IMR-90 (cell line): ENCODE measurements at regions not wholly inside any gene's neighbourhood (a gene's known extent, or its start where the extent isn't known, plus 50 kb on each side); places are given as distances from the start of the nearest gene placed in this dataset.
A peak's percentile ranks its signal among the peaks of the same experiment; 100 is the strongest.

Experiments
- ATAC-seq: fragments of 200-7000 bp; cut with Tn5 transposase; 2 replicates; pipeline ENCODE4 v1.9.1; 2020; ENCODE audit warnings: low read depth, mild to moderate bottlenecking, moderate library complexity
- BruUV-seq: library from RNA; stranded (reverse); fragments of 400-500 nt; replicated peaks from 2 replicates; lab custom pipeline; 2021; lab: Mats Ljungman, UMichigan
- CTCF ChIA-PET: fragments of 300-600 bp; formaldehyde crosslinking; extraction: SDS; loops from one replicate; lab custom pipeline; 2021; ENCODE audit warnings: antibody characterized with exemption; lab: Yijun Ruan, JAX
- POLR2A ChIA-PET: fragments of 300-600 bp; sonication (Branson Sonifier 250); formaldehyde crosslinking; loops from one replicate; lab custom pipeline; 2022; ENCODE audit warnings: antibody characterized with exemption; ENCODE audit not compliant: unreplicated experiment; lab: Charles Lee
- DNase-seq: peaks from one replicate; pipeline ENCODE4 v3.0.0; 2013
- H2AFZ ChIP-seq: replicated peaks from 2 replicates; pipeline ENCODE3; 2013; ENCODE audit warnings: low read length, mild to moderate bottlenecking; ENCODE audit not compliant: poor library complexity
- H2AK5ac ChIP-seq: 2 replicates; pipeline ENCODE4 v1.6.1; 2013; ENCODE audit warnings: low read depth, low read length, inconsistent platforms
- H2AK9ac ChIP-seq: replicated peaks from 2 replicates; pipeline ENCODE3; 2013; ENCODE audit warnings: mild to moderate bottlenecking, low read depth, low read length, moderate library complexity; ENCODE audit not compliant: poor library complexity
- H2BK120ac ChIP-seq: 2 replicates; pipeline ENCODE4 v1.6.1; 2013; ENCODE audit warnings: low read depth, low read length, inconsistent platforms
- H2BK15ac ChIP-seq: 3 replicates; pipeline ENCODE4 v1.6.1; 2013; ENCODE audit warnings: low read depth, low read length, inconsistent platforms
- H2BK20ac ChIP-seq: 2 replicates; pipeline ENCODE4 v1.6.1; 2013; ENCODE audit warnings: low read depth, mild to moderate bottlenecking, inconsistent platforms, low read length, moderate library complexity
- H2BK5ac ChIP-seq: 2 replicates; pipeline ENCODE4 v1.6.1; 2013; ENCODE audit warnings: mild to moderate bottlenecking, low read depth, low read length, inconsistent platforms; ENCODE audit not compliant: poor library complexity, severe bottlenecking
- H3K14ac ChIP-seq: replicated peaks from 2 replicates; pipeline ENCODE4 v1.6.1; 2013; ENCODE audit warnings: low read depth, low read length, inconsistent platforms
- H3K18ac ChIP-seq: 2 replicates; pipeline ENCODE4 v1.6.1; 2013; ENCODE audit warnings: low read depth, low read length, control low read depth
- H3K23ac ChIP-seq: 2 replicates; pipeline ENCODE4 v1.6.1; 2013; ENCODE audit warnings: low read depth, low read length, inconsistent platforms
- H3K27ac ChIP-seq: 2 replicates; pipeline ENCODE4 v1.5.1; 2013; ENCODE audit warnings: mild to moderate bottlenecking, control low read depth, low read length; ENCODE audit not compliant: insufficient read depth
- H3K27me3 ChIP-seq: 2 replicates; pipeline ENCODE4 v1.6.1; 2013; ENCODE audit warnings: low read length; ENCODE audit not compliant: control insufficient read depth, insufficient read depth
- H3K36me3 ChIP-seq: 2 replicates; pipeline ENCODE4 v1.6.1; 2013; ENCODE audit warnings: low read length, mixed read lengths; ENCODE audit not compliant: control insufficient read depth, insufficient read depth
- H3K4ac ChIP-seq: 2 replicates; pipeline ENCODE4 v1.6.1; 2013; ENCODE audit warnings: low read depth, low read length, inconsistent platforms
- H3K4me1 ChIP-seq: 2 replicates; pipeline ENCODE4 v1.6.1; 2013; ENCODE audit warnings: low read length, mixed read lengths; ENCODE audit not compliant: control insufficient read depth, insufficient read depth
- H3K4me2 ChIP-seq: 2 replicates; pipeline ENCODE4 v1.6.1; 2013; ENCODE audit warnings: low read depth, mild to moderate bottlenecking, control low read depth, low read length, moderate library complexity
- H3K4me3 ChIP-seq: 2 replicates; pipeline ENCODE4 v1.5.1; 2013; ENCODE audit warnings: low read depth, mild to moderate bottlenecking, control low read depth, low read length, moderate library complexity; ENCODE audit not compliant: insufficient read depth
- H3K56ac ChIP-seq: 2 replicates; pipeline ENCODE4 v1.6.1; 2013; ENCODE audit warnings: low read length, inconsistent platforms; ENCODE audit not compliant: insufficient read depth; ENCODE audit errors: extremely low read depth
- H3K79me1 ChIP-seq, 2 experiments: 2 replicates each; pipeline ENCODE4 v1.6.1; 2013; ENCODE audit warnings: low read length in 2 of 2, inconsistent platforms in 1 of 2, low read depth in 1 of 2
- H3K9ac ChIP-seq: 2 replicates; pipeline ENCODE4 v1.6.1; 2013; ENCODE audit warnings: low read depth, low read length, control low read depth
- H3K9me1 ChIP-seq: 2 replicates; pipeline ENCODE4 v1.6.1; 2013; ENCODE audit warnings: low read length, inconsistent platforms; ENCODE audit not compliant: insufficient read depth
- H3K9me3 ChIP-seq: 2 replicates; pipeline ENCODE4 v1.6.1; 2013; ENCODE audit warnings: low read length; ENCODE audit not compliant: control insufficient read depth, insufficient read depth
- H4K20me1 ChIP-seq: 2 replicates; pipeline ENCODE4 v1.6.1; 2013; ENCODE audit warnings: low read length, inconsistent platforms; ENCODE audit not compliant: insufficient read depth
- H4K5ac ChIP-seq: 2 replicates; pipeline ENCODE4 v1.6.1; 2013; ENCODE audit warnings: mild to moderate bottlenecking, low read depth, low read length, control low read depth
- H4K8ac ChIP-seq, 2 experiments: 2 replicates each; pipeline ENCODE4 v1.6.1; 2013; ENCODE audit warnings: low read depth in 2 of 2, low read length in 2 of 2, control low read depth in 1 of 2, inconsistent platforms in 1 of 2
- H4K91ac ChIP-seq: 2 replicates; pipeline ENCODE4 v1.6.1; 2013; ENCODE audit warnings: low read depth, low read length, inconsistent platforms; ENCODE audit not compliant: insufficient read depth
- BHLHE40 ChIP-seq: fragments of 150-350 bp; IDR thresholded peaks from 2 replicates; pipeline ENCODE4 v1.6.1; 2016; ENCODE audit warnings: mild to moderate bottlenecking, low read depth, low read length
- CEBPB ChIP-seq: IDR thresholded peaks from 2 replicates; pipeline ENCODE4 v1.6.1; 2012; ENCODE audit warnings: low read depth, low read length, improper control_type of control experiment
- FOS ChIP-seq: fragments of 150-350 bp; IDR thresholded peaks from 2 replicates; pipeline ENCODE4 v1.6.1; 2016; ENCODE audit warnings: low read depth, low read length
- MAFK ChIP-seq: IDR thresholded peaks from 2 replicates; pipeline ENCODE4 v1.6.1; 2012; ENCODE audit warnings: low read depth, low read length, improper control_type of control experiment
- MAZ ChIP-seq: IDR thresholded peaks from 2 replicates; pipeline ENCODE4 v1.6.1; 2012; ENCODE audit warnings: low read depth, mild to moderate bottlenecking, low read length, improper control_type of control experiment, moderate library complexity, borderline replicate concordance
- MXI1 ChIP-seq: IDR thresholded peaks from 2 replicates; pipeline ENCODE4 v1.6.1; 2012; ENCODE audit warnings: low read depth, mild to moderate bottlenecking, low read length, moderate library complexity, borderline replicate concordance
- NFE2L2 ChIP-seq: fragments of 150-350 bp; IDR thresholded peaks from 2 replicates; pipeline ENCODE4 v1.6.1; 2016; ENCODE audit warnings: low read depth, mild to moderate bottlenecking, low read length
- POLR2A ChIP-seq: IDR thresholded peaks from 2 replicates; pipeline ENCODE4 v1.6.1; 2012; ENCODE audit warnings: mild to moderate bottlenecking, low read depth, low read length
- RAD21 ChIP-seq: IDR thresholded peaks from 2 replicates; pipeline ENCODE4 v1.6.1; 2012; ENCODE audit warnings: low read length, improper control_type of control experiment
- RCOR1 ChIP-seq: IDR thresholded peaks from 2 replicates; pipeline ENCODE4 v1.6.1; 2012; ENCODE audit warnings: mild to moderate bottlenecking, low read length, improper control_type of control experiment; ENCODE audit not compliant: insufficient replicate concordance
- RFX5 ChIP-seq: IDR thresholded peaks from 2 replicates; pipeline ENCODE4 v1.8.0; 2012; ENCODE audit warnings: low read depth, mild to moderate bottlenecking, low read length, moderate library complexity
- SMC3 ChIP-seq: fragments of 150-350 bp; IDR thresholded peaks from 2 replicates; pipeline ENCODE4 v1.6.1; 2016; ENCODE audit warnings: low read depth, mild to moderate bottlenecking, antibody characterized with exemption, low read length, moderate library complexity
- WGBS, 2 experiments: methylation state at CpG; one replicate each; pipeline versions ENCODE4 v1.1.5 to v1.1.7; 2013; ENCODE audit warnings: missing lambda C conversion rate in 2 of 2; ENCODE audit not compliant: insufficient read length in 1 of 2; ENCODE audit errors: extremely low coverage in 2 of 2; 5-methylcytosine and 5-hydroxymethylcytosine counted together
- dilution Hi-C: fragments of 300-500 bp; cut with HindIII; formaldehyde crosslinking; loops from one replicate; pipeline ENCODE4 v1.14.3; 2018; ENCODE audit warnings: low sequenced_read_pairs; ENCODE audit not compliant: unreplicated experiment
- in situ Hi-C: fragments of 300-500 bp; cut with MboI; formaldehyde crosslinking; loops from 3 replicates; pipeline ENCODE4 v1.14.3; 2019; ENCODE audit warnings: low sequenced_read_pairs, inconsistent platforms, mixed read lengths
- intact Hi-C: fragments of 100-400 bp; cut with micrococcal nuclease; formaldehyde crosslinking; loops from 2 replicates; pipeline ENCODE4 v1.10.0; 2022
- TF ChIP-seq, protein P1 (sequence below): fragments of 150-350 bp; IDR thresholded peaks from 2 replicates; pipeline ENCODE4 v1.6.1; 2017; ENCODE audit warnings: mild to moderate bottlenecking, antibody characterized with exemption, low read length, low read depth
- TF ChIP-seq, protein P2 (sequence below): fragments of 150-350 bp; IDR thresholded peaks from 2 replicates; pipeline ENCODE4 v1.6.1; 2016; ENCODE audit warnings: low read depth, mild to moderate bottlenecking, low read length, moderate library complexity, borderline replicate concordance
- TF ChIP-seq, protein P3 (sequence below): conservative IDR thresholded peaks from 2 replicates; pipeline ENCODE4 v1.5.1; 2012; ENCODE audit warnings: mild to moderate bottlenecking, low read depth, low read length, improper control_type of control experiment

DNA sequence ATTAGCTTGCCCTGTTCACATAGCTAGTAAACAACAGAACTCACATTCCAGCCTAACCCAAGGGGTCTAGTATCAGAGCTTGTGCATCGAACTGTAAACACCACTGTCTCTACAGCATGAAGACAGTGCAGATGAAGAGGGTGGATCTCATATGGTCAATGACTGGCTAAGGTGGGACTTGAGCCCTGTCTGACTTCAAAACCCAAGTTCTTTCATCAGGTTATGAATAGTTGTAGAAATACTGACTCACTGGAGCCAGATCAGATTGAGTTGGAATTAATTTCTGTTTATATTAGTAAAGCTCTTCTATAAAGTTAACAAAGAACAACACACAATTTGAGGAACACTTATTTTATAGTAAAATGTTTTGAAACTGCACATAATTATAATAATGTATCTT is 161.7 kb upstream of the ARHGAP20 start:
- ATAC-seq, result no peak

More for the DNA sequence above, 161.7 kb upstream of the ARHGAP20 start:
- H4K91ac ChIP-seq, result no peak overlapping the region
- no peaks in the 10 kb centered on the region for H3K9me3 ChIP-seq
- H3K4me2 ChIP-seq, result no peak overlapping the region
- H3K14ac ChIP-seq, result 0 out of 2 replicates have a peak overlapping the region, but pooled peaks have one; percentile 49
- H3K79me1 ChIP-seq, result no peaks in the 10 kb centered on the region
- H4K20me1 ChIP-seq, result no peaks in the 10 kb centered on the region
- CTCF ChIA-PET, result interaction anchor here (2.1 kb wide), 1 partner anchor 9 kb away, joined by 8 read pairs; no protein-coding TSS in a partner anchor
- H2AFZ ChIP-seq, result no peak overlapping the region
- no peak overlapping the region for H2BK120ac ChIP-seq
- no peaks in the 10 kb centered on the region for H3K36me3 ChIP-seq
- H3K4ac ChIP-seq, result no peak overlapping the region
- H2AK5ac ChIP-seq, result no peak overlapping the region
- no peak overlapping the region; the same call in 2 of the 3 replicates for H2BK15ac ChIP-seq
- no peaks in the 10 kb centered on the region; the same call in 1 of the 2 replicates for H3K27me3 ChIP-seq
- no peak overlapping the region for H3K9ac ChIP-seq
- no peak overlapping the region for H2BK5ac ChIP-seq
- in situ Hi-C loops (no loop called here), intact Hi-C loops (no loop called here), dilution Hi-C loops (no loop called here)
- DNase-seq, result no peak
- H4K5ac ChIP-seq, result no peak overlapping the region
- TF ChIP-seq, protein P1, sequence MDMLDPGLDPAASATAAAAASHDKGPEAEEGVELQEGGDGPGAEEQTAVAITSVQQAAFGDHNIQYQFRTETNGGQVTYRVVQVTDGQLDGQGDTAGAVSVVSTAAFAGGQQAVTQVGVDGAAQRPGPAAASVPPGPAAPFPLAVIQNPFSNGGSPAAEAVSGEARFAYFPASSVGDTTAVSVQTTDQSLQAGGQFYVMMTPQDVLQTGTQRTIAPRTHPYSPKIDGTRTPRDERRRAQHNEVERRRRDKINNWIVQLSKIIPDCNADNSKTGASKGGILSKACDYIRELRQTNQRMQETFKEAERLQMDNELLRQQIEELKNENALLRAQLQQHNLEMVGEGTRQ, result no peak
- TF ChIP-seq MAZ (no peak), RCOR1 (no peak), POLR2A (no peak), FOS (no peak), CEBPB (no peak), MXI1 (no peak), RAD21 (no peak), SMC3 (no peak), BHLHE40 (no peak), NFE2L2 (no peak), RFX5 (no peak), MAFK (no peak)
- TF ChIP-seq, protein P2, sequence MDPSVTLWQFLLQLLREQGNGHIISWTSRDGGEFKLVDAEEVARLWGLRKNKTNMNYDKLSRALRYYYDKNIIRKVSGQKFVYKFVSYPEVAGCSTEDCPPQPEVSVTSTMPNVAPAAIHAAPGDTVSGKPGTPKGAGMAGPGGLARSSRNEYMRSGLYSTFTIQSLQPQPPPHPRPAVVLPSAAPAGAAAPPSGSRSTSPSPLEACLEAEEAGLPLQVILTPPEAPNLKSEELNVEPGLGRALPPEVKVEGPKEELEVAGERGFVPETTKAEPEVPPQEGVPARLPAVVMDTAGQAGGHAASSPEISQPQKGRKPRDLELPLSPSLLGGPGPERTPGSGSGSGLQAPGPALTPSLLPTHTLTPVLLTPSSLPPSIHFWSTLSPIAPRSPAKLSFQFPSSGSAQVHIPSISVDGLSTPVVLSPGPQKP, result no peak
- TF ChIP-seq, protein P3, sequence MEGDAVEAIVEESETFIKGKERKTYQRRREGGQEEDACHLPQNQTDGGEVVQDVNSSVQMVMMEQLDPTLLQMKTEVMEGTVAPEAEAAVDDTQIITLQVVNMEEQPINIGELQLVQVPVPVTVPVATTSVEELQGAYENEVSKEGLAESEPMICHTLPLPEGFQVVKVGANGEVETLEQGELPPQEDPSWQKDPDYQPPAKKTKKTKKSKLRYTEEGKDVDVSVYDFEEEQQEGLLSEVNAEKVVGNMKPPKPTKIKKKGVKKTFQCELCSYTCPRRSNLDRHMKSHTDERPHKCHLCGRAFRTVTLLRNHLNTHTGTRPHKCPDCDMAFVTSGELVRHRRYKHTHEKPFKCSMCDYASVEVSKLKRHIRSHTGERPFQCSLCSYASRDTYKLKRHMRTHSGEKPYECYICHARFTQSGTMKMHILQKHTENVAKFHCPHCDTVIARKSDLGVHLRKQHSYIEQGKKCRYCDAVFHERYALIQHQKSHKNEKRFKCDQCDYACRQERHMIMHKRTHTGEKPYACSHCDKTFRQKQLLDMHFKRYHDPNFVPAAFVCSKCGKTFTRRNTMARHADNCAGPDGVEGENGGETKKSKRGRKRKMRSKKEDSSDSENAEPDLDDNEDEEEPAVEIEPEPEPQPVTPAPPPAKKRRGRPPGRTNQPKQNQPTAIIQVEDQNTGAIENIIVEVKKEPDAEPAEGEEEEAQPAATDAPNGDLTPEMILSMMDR, result no peak
- no CpG with 5 or more reads among the region's 1 CpG for WGBS, 2 experiments
- no peak overlapping the region for H3K27ac ChIP-seq
- POLR2A ChIA-PET, result no interaction called here
- H3K56ac ChIP-seq, result no peak overlapping the region
- H3K18ac ChIP-seq, result no peak overlapping the region
- H3K4me3 ChIP-seq, result no peak overlapping the region
- no peak overlapping the region for H2BK20ac ChIP-seq
- H3K4me1 ChIP-seq, result no peaks in the 10 kb centered on the region
- no TSS peak for BruUV-seq
- H3K23ac ChIP-seq, result 0 out of 2 replicates have a peak overlapping the region, but pooled peaks have one; percentile 48
- no peaks in the 10 kb centered on the region for H3K9me1 ChIP-seq
- H2AK9ac ChIP-seq, result no peak overlapping the region
- no peak overlapping the region for H4K8ac ChIP-seq
